GM18505 (cell line): ENCODE measurements at regions not wholly inside any gene's neighbourhood (a gene's known extent, or its start where the extent isn't known, plus 50 kb on each side); places are given as distances from the start of the nearest gene placed in this dataset.
"Not testable (repeated sequence)": the region's sequence is repeated elsewhere in the genome, so short reads cannot be mapped to it uniquely, and the experiment has no call there.

Source experiments
- ATAC-seq: cut with Tn5 transposase; IDR thresholded peaks from one replicate; pipeline ENCODE4 v1.9.1; 2021; ENCODE audit not compliant: unreplicated experiment
- POLR2A ChIP-seq: IDR thresholded peaks from 4 replicates; pipeline ENCODE4 v1.6.1; 2011; ENCODE audit warnings: borderline replicate concordance; ENCODE audit not compliant: insufficient read depth, insufficient read length; ENCODE audit errors: extremely low read depth

DNA sequence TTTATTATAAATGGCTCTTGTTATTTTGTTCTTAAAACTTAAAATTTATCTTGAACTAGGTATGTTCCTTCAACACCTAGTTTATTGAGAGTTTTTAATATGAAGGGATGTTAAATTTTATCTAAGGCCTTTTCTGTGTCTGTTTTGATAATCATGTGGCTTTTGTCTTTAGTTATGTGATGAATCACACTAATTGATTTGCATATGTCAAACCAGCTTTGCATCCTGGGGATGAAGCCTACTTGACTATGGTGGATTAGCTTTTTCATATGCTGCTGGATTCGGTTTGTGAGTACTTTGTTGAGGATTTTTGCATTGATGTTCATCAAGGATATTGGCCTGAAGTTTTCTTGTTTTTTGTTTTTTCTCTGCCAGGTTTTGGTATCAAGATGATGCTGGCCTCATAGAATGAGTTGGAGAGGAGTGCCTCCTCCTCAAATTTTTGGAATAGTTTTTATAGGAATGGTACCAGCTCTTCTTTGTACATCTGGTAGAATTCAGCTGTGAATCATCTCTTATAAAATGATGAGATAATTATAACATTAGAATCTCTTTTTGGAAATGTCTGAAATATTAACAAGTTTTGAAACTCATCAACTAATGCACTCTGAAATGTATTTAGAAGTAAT, 78.7 kb upstream of the AGR3 start:
- ATAC-seq: no peak
- TF ChIP-seq POLR2A: no peak

DNA sequence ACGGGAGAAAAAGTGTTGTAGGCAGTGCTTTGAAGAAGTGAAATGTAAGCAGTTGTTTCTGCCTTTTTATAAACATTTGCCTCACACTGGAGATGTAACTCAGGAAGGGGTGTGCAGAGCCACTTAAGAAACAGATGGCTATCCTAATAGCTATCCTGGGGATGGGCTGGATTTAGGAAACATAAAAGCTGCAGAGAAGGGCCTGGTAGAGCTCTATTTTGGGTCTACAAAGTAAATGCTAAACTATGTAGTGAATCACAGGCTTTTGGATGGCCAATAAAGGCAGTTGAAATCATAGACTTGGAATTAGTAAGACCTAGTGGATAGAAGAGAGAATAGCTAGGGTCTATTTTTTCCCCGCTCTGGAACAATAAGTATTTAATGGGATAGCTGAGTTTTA, 79.9 kb upstream of the AGR3 start:
- ATAC-seq: no peak
- TF ChIP-seq POLR2A: no peak

DNA sequence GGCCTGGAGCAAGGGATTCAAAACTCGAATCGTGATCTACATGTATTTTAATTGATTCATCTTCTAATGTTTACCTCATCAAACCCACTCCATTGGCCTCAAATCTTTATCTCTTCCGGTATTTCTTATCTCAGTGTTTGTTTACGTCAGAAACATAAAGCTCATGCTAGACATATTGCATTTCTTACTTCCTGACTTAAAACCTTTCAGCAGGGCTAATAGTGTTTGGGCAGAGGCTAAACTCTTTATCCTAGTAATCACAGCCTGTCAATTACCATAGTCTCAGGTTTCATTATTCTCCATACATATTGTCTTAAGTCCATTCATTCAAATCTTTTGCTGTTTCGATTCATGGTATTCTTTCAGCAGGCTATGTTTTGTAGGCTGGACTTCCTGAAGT, 81.3 kb upstream of the AGR3 start:
- no peak for ATAC-seq
- no peak for TF ChIP-seq POLR2A

DNA sequence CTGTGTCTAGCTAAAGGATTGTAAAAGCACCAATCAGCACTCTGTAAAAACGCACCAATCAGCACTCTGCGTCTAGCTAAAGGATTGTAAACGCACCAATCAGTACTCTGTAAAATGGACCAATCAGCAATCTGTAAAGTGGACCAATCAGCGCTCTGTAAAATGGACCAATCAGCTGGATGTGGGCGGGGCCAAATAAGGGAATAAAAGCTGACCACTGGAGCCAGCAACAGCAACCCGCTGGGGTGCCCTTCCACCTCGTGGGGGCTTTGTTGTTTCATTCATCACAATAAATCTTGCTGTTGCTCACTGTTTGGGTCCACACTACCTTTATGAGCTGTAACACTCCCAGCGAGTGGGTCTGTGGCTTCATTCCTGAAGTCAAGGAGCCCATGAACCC, 83.9 kb upstream of the AGR3 start:
- ATAC-seq: not testable (repeated sequence)

DNA sequence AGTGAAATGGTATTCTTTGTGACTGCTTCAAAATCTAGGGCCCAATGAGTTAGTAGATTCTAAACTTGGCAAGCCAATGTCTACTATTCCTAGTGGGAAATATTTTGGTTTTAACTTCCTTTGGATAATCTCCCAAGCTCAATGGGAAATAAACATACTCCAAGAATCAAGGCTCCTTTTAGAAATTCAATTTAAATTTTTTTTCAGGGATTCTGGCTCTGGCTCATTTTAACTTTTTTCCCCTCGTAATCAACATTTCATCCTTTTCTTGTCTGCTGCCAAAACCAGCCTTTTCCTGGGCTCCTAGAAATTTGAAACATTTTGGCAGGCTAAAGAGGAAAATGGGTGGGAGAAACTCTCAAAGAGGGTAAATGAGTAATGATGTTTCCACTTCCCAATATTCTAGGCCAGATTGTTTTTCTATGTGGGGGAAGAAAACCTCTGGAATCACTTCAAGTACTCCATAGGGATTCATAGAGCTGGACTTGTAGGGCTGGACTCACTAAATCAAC, 85.6 kb upstream of the AGR3 start:
- ATAC-seq: no peak
- TF ChIP-seq POLR2A: no peak

DNA sequence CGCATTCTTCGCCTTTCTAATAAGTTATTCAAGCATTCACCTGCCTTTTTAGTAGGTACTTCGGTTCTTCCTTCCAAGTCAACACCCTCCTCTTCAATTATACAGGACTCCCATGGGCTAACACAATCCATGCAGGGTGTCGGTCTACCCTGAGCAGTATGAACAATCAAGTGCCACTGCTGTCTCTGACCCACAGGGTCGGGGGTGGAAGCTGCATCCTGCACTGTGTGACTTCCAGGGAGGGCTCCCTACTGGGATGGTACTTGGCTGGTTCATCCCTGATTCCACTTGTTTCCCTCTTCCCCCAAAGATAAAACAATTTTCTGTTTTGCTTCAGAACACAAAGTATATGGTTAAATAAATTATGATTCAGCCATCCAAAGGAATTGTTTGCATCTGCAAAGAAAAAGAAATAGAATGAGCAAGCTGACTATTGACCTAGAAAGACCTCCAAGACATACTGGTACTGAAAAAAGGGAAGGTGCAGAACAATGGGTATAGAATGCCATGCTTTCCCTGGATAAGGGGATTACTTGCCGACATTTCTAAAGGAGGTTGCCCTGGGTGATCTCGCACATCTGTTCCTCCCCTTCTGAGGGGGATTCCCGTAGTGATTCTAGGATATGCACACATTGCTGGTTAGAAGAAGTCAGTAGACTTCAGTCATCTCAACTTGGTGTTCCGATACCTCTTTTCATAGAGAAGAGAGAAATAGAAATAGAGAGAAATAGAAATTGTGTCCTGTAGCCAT, 89.1 kb upstream of the AGR3 start:
- no peak for ATAC-seq
- no peak for TF ChIP-seq POLR2A

DNA sequence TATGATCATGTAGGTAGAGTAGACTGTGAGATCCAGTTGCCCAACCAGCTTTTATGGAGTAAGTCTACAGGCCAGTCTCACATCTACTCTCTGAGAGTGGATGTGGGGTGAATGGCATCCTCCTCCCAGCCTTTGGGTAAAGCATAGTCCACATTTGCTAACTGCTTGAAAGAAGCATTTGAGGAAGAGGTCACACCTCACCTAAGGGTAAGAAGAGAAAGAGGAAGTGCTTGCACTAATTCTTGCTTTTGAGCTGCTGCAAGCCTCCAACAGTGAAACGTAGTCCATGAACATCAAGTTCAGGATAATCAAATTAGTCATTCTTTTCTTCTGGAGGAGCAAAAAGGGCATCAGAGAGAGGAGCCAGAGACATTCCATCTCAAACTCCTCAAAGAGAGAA, 93.9 kb upstream of the AGR3 start:
- TF ChIP-seq POLR2A: no peak
- peak; percentile 75 for ATAC-seq

DNA sequence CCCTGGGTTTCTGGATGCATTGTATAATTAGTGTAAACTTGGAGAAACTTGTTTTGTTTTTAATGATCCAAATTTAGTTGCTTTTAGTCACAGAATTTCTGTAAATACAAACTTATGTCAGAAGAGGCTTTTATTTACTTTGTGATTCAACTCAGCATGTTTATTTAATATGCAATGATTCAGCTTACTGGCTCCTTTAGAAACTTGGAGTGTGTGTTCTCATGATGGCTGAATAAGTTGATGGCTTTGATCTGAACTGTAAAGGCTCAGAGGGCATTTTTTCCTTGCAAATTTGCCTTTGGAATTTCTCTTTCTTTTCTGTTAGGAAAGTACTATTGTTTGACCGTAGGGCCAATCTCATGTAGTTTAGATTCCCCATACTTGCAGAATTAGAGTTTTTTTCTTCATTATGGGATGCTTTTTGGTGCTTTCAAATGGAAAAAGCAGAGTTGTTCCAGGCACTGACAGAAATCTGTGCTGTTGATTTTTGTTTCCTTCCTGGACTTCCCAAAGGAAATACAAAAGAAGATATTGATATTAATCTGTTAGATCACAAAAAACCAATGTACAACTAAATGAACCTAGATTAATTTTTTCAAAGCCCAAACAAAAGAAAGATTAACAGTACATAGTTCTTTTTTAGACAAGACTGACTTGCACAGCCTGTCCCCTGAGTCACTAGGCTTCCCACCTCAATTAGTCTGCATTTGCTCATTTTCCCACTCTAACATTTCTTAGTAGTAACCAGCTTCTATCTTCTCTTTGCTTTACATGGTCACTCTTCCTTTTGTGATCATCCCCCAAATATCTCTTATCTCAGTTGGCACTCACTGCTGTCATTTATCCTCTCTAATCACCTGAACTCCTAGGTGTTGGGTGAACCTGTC, 96.8 kb upstream of the AGR3 start:
- TF ChIP-seq POLR2A: no peak
- no peak for ATAC-seq

DNA sequence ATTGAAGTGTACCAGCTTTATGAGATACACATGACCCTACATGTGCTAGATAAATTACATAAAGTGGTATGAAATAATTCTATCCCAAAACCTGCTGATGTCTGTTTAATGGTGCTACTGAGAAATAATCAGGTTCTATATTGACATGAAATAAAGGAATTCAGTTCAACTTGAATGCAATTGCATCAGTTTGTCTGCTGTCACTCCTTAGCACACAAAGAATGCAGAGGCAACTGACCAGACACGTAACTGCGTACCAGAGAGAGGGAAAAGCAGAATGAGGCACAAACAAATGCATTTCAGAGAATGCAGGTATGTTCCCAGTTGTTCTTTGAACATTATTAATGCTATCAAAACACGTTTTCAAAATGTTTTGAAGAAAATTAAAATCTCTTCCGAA, 98.8 kb upstream of the AGR3 start:
- no peak for ATAC-seq
- TF ChIP-seq POLR2A: no peak

DNA sequence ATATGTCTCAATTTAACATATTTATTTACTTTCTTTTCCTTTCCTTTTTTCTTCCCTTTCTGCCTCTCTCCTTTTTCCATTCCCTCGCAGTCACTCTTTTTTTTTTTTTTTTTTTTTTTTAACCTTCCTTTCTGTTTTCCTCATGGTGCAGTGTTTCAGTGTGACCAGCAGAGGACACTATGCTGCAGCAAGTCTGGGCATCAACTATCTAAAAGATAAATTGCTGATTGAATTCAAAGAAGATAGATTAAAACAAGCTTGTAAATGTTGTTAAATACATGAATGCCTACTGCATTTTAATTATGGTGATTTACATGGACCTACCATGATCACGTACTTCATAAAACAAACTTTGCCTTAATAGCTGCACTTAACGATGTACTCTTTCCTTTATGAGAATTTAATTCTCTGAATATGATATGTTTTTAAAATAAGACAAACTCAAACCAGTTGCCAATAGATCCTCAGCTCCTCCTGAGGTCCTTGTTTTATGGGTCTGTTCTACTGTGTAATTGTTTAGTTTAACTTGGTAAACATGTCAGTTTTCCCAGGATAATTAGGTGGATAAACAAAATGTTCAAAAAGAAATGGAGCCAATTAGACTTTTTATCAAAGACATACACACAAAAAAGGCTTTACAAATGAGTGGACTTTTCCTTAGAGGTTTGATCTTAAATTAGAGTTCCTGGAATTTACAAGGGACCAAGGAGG, 101.0 kb upstream of the AGR3 start:
- TF ChIP-seq POLR2A: no peak
- ATAC-seq: no peak

DNA sequence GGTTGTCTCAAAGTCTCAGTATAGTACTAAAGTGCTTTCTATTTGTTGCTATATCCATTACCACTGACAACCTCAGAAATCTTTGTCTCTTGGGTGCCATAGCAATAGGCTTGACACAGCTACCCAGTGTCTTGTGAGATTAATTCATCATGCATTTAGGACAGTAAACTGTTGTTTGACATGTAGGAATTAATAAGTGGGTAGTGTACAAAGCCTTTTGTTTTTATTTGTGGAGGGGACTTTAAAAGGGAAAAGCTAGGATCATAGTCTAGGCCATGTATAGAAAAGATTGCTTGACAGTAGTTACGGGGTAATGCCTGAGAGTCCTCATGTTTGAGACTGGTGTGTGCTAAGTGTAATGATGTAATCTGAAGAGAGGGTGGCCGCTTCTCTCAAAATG, 102.6 kb upstream of the AGR3 start:
- TF ChIP-seq POLR2A: no peak
- ATAC-seq: no peak

DNA sequence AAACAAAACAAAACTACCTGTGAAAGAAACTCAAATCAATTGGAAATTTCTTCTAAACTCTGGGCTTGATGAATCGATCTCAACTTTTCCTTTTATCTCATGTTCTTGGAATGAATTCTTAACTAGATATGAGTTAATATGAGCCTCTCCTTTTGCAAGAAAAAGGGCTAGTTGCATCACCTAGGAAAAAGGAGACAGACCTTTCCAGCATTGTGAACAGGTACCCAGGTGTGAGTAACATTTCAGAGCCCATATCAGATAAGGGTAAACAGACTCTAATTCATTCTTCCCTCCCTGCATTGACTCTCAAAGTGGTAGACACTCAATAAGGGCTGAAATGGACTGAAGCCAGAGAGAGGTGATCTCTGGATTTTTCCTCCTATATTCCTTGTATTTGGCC, 103.8 kb upstream of the AGR3 start:
- no peak for ATAC-seq
- no peak for TF ChIP-seq POLR2A

DNA sequence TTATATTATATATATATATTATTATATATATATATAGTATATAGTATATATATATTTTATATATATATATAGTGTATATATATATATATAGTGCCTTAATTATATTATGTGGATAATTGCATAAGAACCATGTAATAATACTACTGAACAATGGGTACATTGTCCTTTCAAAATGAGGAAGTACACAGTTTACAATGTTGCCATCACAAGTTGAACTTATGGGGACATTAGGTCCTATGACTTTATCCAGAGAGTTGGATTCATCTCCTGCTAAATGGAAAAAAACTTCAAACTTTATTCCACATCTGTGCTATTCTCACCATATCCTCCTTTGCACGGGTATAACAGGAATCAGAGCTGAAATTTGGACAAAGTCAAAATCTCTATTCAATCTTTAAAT, 105.0 kb upstream of the AGR3 start:
- no peak for ATAC-seq
- no peak for TF ChIP-seq POLR2A
